ENCODE measurements at regions not wholly inside any gene's neighbourhood (a gene's known extent, or its start where the extent isn't known, plus 50 kb on each side); places are given as distances from the start of the nearest gene placed in this dataset.
"Not testable (repeated sequence)": the region's sequence is repeated elsewhere in the genome, so short reads cannot be mapped to it uniquely, and the experiment has no call there.

- DNase-seq (ENCODE audit: low spot score) = no peak
These were observed 170.2 kb downstream of the HSD17B3 start for GRCh38 chr9:96131825-96132224.

- DNase-seq (ENCODE audit: low spot score) = no peak
These were observed 171.0 kb downstream of the HSD17B3 start for GRCh38 chr9:96130970-96131369.

- DNase-seq (ENCODE audit: low spot score) = no peak
These were observed 172.2 kb downstream of the HSD17B3 start for GRCh38 chr9:96129747-96130146.

GRCh38 chr9:96128880-96129279, 173.1 kb downstream of the HSD17B3 start:
- DNase-seq (ENCODE audit: low spot score) = no peak

GRCh38 chr9:96126321-96126881, 175.6 kb downstream of the HSD17B3 start:
- no peak for DNase-seq (ENCODE audit: low spot score)

- DNase-seq (ENCODE audit: low spot score) = no peak
These were observed 176.4 kb downstream of the HSD17B3 start for GRCh38 chr9:96125624-96126023.

GRCh38 chr9:96122751-96123150, 179.2 kb downstream of the HSD17B3 start:
- no peak for DNase-seq (ENCODE audit: low spot score)

- DNase-seq (ENCODE audit: low spot score) = no peak
These were observed 179.7 kb downstream of the HSD17B3 start for GRCh38 chr9:96122282-96122681.

GRCh38 chr9:96121136-96121535, 180.8 kb downstream of the HSD17B3 start:
- no peak for DNase-seq (ENCODE audit: low spot score)

- DNase-seq (ENCODE audit: low spot score) = no peak
These were observed 184.4 kb downstream of the HSD17B3 start for GRCh38 chr9:96117398-96118080.

- no peak for DNase-seq (ENCODE audit: low spot score)
These were observed 185.5 kb downstream of the HSD17B3 start for GRCh38 chr9:96116275-96117064.

- DNase-seq (ENCODE audit: low spot score) = no peak
These were observed 186.1 kb downstream of the HSD17B3 start for GRCh38 chr9:96115836-96116235.

GRCh38 chr9:96113032-96113431, 188.9 kb downstream of the HSD17B3 start:
- no peak for DNase-seq (ENCODE audit: low spot score)

- no peak for DNase-seq (ENCODE audit: low spot score)
These were observed 192.2 kb downstream of the HSD17B3 start for GRCh38 chr9:96109680-96110351.

GRCh38 chr9:96108691-96109380, 193.1 kb downstream of the HSD17B3 start:
- DNase-seq (ENCODE audit: low spot score) = no peak

- no peak for DNase-seq (ENCODE audit: low spot score)
These were observed 194.5 kb downstream of the HSD17B3 start for GRCh38 chr9:96107436-96107835.

- DNase-seq (ENCODE audit: low spot score) = no peak
These were observed 201.3 kb downstream of the HSD17B3 start for GRCh38 chr9:96100385-96101300.

GRCh38 chr9:96090630-96091029, 211.3 kb downstream of the HSD17B3 start:
- not testable (repeated sequence) for DNase-seq (ENCODE audit: low spot score)

- DNase-seq (ENCODE audit: low spot score) = no peak
These were observed 212.4 kb downstream of the HSD17B3 start for GRCh38 chr9:96089452-96090085.

- DNase-seq (ENCODE audit: low spot score) = no peak
These were observed 213.0 kb downstream of the ERCC6L2 start for GRCh38 chr9:96088510-96088909.
